OCI-LY7 (cell line): ENCODE measurements at regions not wholly inside any gene's neighbourhood (a gene's known extent, or its start where the extent isn't known, plus 50 kb on each side); places are given as distances from the start of the nearest gene placed in this dataset.
"Not testable (repeated sequence)": the region's sequence is repeated elsewhere in the genome, so short reads cannot be mapped to it uniquely, and the experiment has no call there.

Experiments
- BruUV-seq: library from RNA; stranded (reverse); fragments of 400-500 nt; replicated peaks from 2 replicates; lab custom pipeline; 2021; lab: Mats Ljungman, UMichigan
- CTCF ChIA-PET: fragments of 300-600 bp; sonication (Branson Sonifier 250); formaldehyde crosslinking; loops from one replicate; lab custom pipeline; 2022; ENCODE audit warnings: antibody characterized with exemption; ENCODE audit not compliant: unreplicated experiment; lab: Charles Lee
- POLR2A ChIA-PET: fragments of 300-600 bp; sonication (Branson Sonifier 250); formaldehyde crosslinking; loops from one replicate; lab custom pipeline; 2022; ENCODE audit warnings: antibody characterized with exemption; lab: Charles Lee
- DNase-seq: peaks from one replicate; pipeline ENCODE4 v3.0.0-alpha.2; 2015; ENCODE audit warnings: low spot score
- H2AFZ ChIP-seq: fragments of 200-600 bp; sonication (generic), shearing (Covaris generic); 2 replicates; pipeline ENCODE4 v1.6.1; 2014; ENCODE audit warnings: mild to moderate bottlenecking, antibody characterized with exemption, low read length, moderate library complexity
- H3K27ac ChIP-seq: fragments of 200-600 bp; sonication (generic); 2 replicates; pipeline ENCODE4 v1.5.1; 2014; ENCODE audit warnings: mixed run types, low read depth, mild to moderate bottlenecking, moderate library complexity, low read length, inconsistent platforms; ENCODE audit not compliant: poor library complexity, severe bottlenecking
- H3K36me3 ChIP-seq: fragments of 200-600 bp; sonication (generic); 2 replicates; pipeline ENCODE4 v1.6.1; 2014; ENCODE audit warnings: mild to moderate bottlenecking, antibody characterized with exemption, low read length, moderate library complexity, mixed read lengths; ENCODE audit not compliant: insufficient read depth
- H3K4me1 ChIP-seq: fragments of 200-600 bp; sonication (generic); 2 replicates; pipeline ENCODE4 v1.5.1; 2014; ENCODE audit warnings: mild to moderate bottlenecking, low read length; ENCODE audit not compliant: insufficient read depth, poor library complexity, severe bottlenecking
- H3K4me2 ChIP-seq: fragments of 200-600 bp; sonication (generic); 2 replicates; pipeline ENCODE4 v1.6.1; 2014; ENCODE audit warnings: mild to moderate bottlenecking, low read length
- H3K4me3 ChIP-seq: fragments of 200-600 bp; sonication (generic); 2 replicates; pipeline ENCODE4 v1.5.1; 2014; ENCODE audit warnings: mild to moderate bottlenecking, low read depth, low read length; ENCODE audit not compliant: poor library complexity, severe bottlenecking
- H3K79me2 ChIP-seq: fragments of 200-600 bp; sonication (generic); 2 replicates; pipeline ENCODE4 v1.6.1; 2016; ENCODE audit warnings: low read depth, mild to moderate bottlenecking, low read length, moderate library complexity, mixed read lengths; ENCODE audit not compliant: insufficient read depth
- H3K9me2 ChIP-seq: fragments of 200-600 bp; sonication (generic); 2 replicates; pipeline ENCODE4 v1.6.1; 2016; ENCODE audit warnings: mild to moderate bottlenecking, low read length, mixed read lengths; ENCODE audit not compliant: insufficient read depth
- H3K9me3 ChIP-seq: fragments of 200-600 bp; sonication (generic); 2 replicates; pipeline ENCODE4 v1.6.1; 2014; ENCODE audit warnings: mild to moderate bottlenecking, mixed run types, low read length, mixed read lengths
- H4K20me1 ChIP-seq: fragments of 200-600 bp; sonication (generic); 2 replicates; pipeline ENCODE4 v1.6.1; 2014; ENCODE audit warnings: mild to moderate bottlenecking, antibody characterized with exemption, low read length, moderate library complexity, mixed read lengths; ENCODE audit not compliant: insufficient read depth
- CTCF ChIP-seq: fragments of 200-600 bp; sonication (generic); conservative IDR thresholded peaks from 2 replicates; pipeline ENCODE4 v1.5.1; 2014; ENCODE audit warnings: mild to moderate bottlenecking, antibody characterized with exemption, low read length, moderate library complexity, mixed read lengths
- EZH2phosphoT487 ChIP-seq: fragments of 200-600 bp; sonication (generic); IDR thresholded peaks from 2 replicates; pipeline ENCODE4 v1.6.1; 2018; ENCODE audit warnings: low read depth, borderline replicate concordance, mild to moderate bottlenecking, mixed run types, antibody characterized with exemption, low read length, moderate library complexity, mixed read lengths
- intact Hi-C: fragments of 100-400 bp; cut with micrococcal nuclease; formaldehyde crosslinking; loops from one replicate; pipeline ENCODE4 v1.10.0; 2022; ENCODE audit not compliant: unreplicated experiment

- no peak overlapping the region for H2AFZ ChIP-seq
- H3K27ac ChIP-seq: no peak overlapping the region
- H3K4me1 ChIP-seq: no peaks in the 10 kb centered on the region
- no TSS peak for BruUV-seq
- no peaks in the 10 kb centered on the region for H3K36me3 ChIP-seq
- H3K4me3 ChIP-seq: no peak overlapping the region
- no peaks in the 10 kb centered on the region for H3K9me2 ChIP-seq
- TF ChIP-seq EZH2phosphoT487: no peak
- no peak for TF ChIP-seq CTCF
- ChIA-PET POLR2A (interaction anchor here (0.7 kb wide), 1 partner anchor 156 kb away, joined by 3 read pairs; no protein-coding TSS in a partner anchor), CTCF (no interaction called here)
- intact Hi-C loops: no loop called here
- H3K79me2 ChIP-seq: no peaks in the 10 kb centered on the region
- H4K20me1 ChIP-seq: no peaks in the 10 kb centered on the region
- no peaks in the 10 kb centered on the region for H3K9me3 ChIP-seq
- H3K4me2 ChIP-seq: no peak overlapping the region
- no peak for DNase-seq
These were observed 217.1 kb downstream of the ACKR3 start for GRCh38 chr2:236786751-236787150.

DNA sequence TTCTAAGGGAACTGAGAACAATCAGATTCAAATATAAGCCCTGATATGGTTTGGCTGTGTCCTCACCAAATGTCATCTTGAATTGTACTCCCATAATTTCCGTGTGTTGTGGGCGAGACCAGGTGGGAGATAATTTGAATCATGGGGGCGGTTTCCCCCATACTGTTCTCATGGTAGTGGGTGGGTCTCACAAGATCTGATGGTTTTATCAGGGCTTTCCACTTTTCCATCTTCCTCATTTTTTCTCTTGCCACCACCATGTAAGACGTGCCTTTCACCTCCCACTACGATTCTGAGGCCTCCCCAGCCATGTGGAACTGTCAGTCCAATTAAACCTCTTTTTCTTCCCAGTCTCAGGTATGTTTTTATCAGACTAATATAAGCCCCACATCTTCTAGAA is 217.8 kb downstream of the ACKR3 start:
- intact Hi-C loops, H3K4me3 ChIP-seq, H3K4me2 ChIP-seq, H4K20me1 ChIP-seq, CTCF ChIA-PET, H3K9me3 ChIP-seq, H2AFZ ChIP-seq, BruUV-seq, H3K79me2 ChIP-seq, POLR2A ChIA-PET, DNase-seq, H3K36me3 ChIP-seq, H3K4me1 ChIP-seq, H3K9me2 ChIP-seq, H3K27ac ChIP-seq: not testable (repeated sequence)

DNA sequence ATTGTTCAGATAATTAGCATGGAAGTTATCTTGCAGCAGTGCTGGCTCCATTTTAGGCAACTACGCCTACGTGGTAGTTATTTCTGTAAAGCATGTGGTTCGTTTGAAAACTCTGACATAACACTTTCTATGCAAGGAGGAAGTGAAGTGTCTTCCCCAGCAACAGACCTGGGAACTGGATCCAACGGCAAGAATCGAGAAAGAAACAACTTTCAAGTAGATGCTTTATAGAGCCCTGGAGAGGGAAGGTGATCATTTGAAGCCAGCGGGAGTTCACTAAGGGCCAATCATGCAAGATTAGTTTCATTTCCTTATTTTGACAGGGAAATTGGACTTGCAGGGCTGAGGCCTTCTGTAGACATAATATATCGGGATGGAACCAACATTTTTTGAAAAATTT is 218.3 kb downstream of the ACKR3 start:
- H2AFZ ChIP-seq: no peak overlapping the region
- no peak overlapping the region for H3K4me2 ChIP-seq
- DNase-seq: no peak
- no peaks in the 10 kb centered on the region for H3K79me2 ChIP-seq
- no peaks in the 10 kb centered on the region for H3K9me3 ChIP-seq
- intact Hi-C loops: no loop called here
- H3K9me2 ChIP-seq: no peaks in the 10 kb centered on the region
- CTCF ChIA-PET: no interaction called here
- H4K20me1 ChIP-seq: no peaks in the 10 kb centered on the region
- TF ChIP-seq CTCF (no peak), EZH2phosphoT487 (no peak)
- no peak overlapping the region for H3K27ac ChIP-seq
- no peaks in the 10 kb centered on the region for H3K36me3 ChIP-seq
- no peaks in the 10 kb centered on the region for H3K4me1 ChIP-seq
- no TSS peak for BruUV-seq
- POLR2A ChIA-PET: no interaction called here
- no peak overlapping the region for H3K4me3 ChIP-seq
